PC-9 (cell line): ENCODE measurements at regions not wholly inside any gene's neighbourhood (a gene's known extent, or its start where the extent isn't known, plus 50 kb on each side); places are given as distances from the start of the nearest gene placed in this dataset.

Source experiments
- CTCF ChIP-seq: fragments of 200-600 bp; sonication (generic); conservative IDR thresholded peaks from 2 replicates; pipeline ENCODE4 v1.6.1; 2017; ENCODE audit warnings: mixed run types, antibody characterized with exemption, mild to moderate bottlenecking, moderate library complexity
- EZH2 ChIP-seq: fragments of 200-600 bp; sonication (generic); IDR thresholded peaks from 2 replicates; pipeline ENCODE4 v1.8.0; 2017; ENCODE audit warnings: antibody characterized with exemption, low read depth

GRCh38 chr13:73664851-73665250 lies 469.4 kb downstream of the KLF12 start:
- TF ChIP-seq CTCF (no peak), EZH2 (no peak)
